Esophagus muscularis mucosa (tissue), 2 donors: ENCODE measurements at regions not wholly inside any gene's neighbourhood (a gene's known extent, or its start where the extent isn't known, plus 50 kb on each side); places are given as distances from the start of the nearest gene placed in this dataset.

ENCODE experiments used
- POLR2A ChIP-seq: fragments of 450-650 bp; IDR thresholded peaks from one replicate; pipeline ENCODE4 v1.6.1; 2017; ENCODE audit warnings: antibody characterized with exemption, moderate library complexity, mild to moderate bottlenecking, low read depth
- POLR2AphosphoS5 ChIP-seq, 2 donors: sonication (generic); formaldehyde crosslinking; IDR thresholded peaks; one replicate each; pipeline ENCODE4 v1.6.1; 2017; ENCODE audit warnings: antibody characterized with exemption in 2 of 2

DNA sequence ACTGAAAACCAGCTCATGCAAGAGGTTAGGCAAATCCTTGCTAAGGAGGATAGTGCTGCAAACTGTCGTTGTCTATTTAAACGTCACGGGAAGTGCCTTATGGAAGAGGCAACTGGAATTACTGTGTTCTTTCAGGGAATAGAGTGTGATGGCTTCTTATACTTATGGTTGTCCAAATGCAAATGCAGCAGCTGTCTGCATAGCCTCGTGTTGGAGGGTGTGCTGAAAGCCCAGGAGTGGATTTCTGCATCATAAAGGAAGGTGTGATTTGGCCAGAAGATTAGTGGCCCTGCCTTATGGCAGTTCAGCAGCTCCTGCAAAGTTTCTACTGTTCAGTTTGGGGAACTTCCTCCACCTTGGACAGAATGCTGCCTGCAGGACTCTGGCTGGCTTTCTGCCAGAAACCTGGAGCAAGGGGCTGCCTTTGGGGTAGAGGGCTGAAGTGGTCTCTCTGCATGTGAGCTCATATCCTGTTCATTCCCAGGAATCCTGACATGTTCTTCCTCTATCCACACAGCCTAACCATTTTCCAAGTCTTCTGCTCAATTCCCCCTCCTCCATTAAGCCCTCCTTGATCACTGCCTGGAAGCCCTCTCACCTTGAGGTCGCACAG is 321.2 kb upstream of the CXCR4 start:
- TF ChIP-seq POLR2A: no peak
- no peak for TF ChIP-seq POLR2AphosphoS5 (IDR thresholded peaks at IDR 0.05)
